Subcutaneous abdominal adipose tissue (tissue), 5 donors: ENCODE measurements at regions not wholly inside any gene's neighbourhood (a gene's known extent, or its start where the extent isn't known, plus 50 kb on each side); places are given as distances from the start of the nearest gene placed in this dataset.

ENCODE experiments used
- H3K27ac ChIP-seq: one replicate; pipeline ENCODE4 v1.7.0; 2013; ENCODE audit warnings: low read depth, mild to moderate bottlenecking, inconsistent platforms, low read length, moderate library complexity
- H3K27me3 ChIP-seq, 5 donors: one replicate each; pipeline ENCODE4 v1.7.0; 2013; ENCODE audit warnings: low read length in 5 of 5, inconsistent platforms in 1 of 5; ENCODE audit not compliant: control insufficient read depth in 5 of 5, insufficient read depth in 4 of 5
- H3K36me3 ChIP-seq, 5 donors: one replicate each; pipeline ENCODE4 v1.7.0; 2013; ENCODE audit warnings: low read length in 5 of 5; ENCODE audit not compliant: control insufficient read depth in 5 of 5, insufficient read depth in 5 of 5
- H3K4me1 ChIP-seq, 5 donors: one replicate each; pipeline ENCODE4 v1.7.0; 2013; ENCODE audit warnings: low read length in 5 of 5, mild to moderate bottlenecking in 3 of 5, moderate library complexity in 1 of 5; ENCODE audit not compliant: control insufficient read depth in 5 of 5, insufficient read depth in 5 of 5
- H3K4me3 ChIP-seq, 5 donors: one replicate each; pipeline ENCODE4 v1.7.0; 2013; ENCODE audit warnings: low read length in 5 of 5, low read depth in 1 of 5
- H3K9ac ChIP-seq, 5 donors: one replicate each; pipeline ENCODE4 v1.7.0; 2013; ENCODE audit warnings: low read length in 5 of 5, mild to moderate bottlenecking in 4 of 5, moderate library complexity in 3 of 5
- H3K9me3 ChIP-seq, 5 donors: one replicate each; pipeline ENCODE4 v1.7.0; 2013; ENCODE audit warnings: low read length in 5 of 5; ENCODE audit not compliant: control insufficient read depth in 5 of 5
- donor health status: healthy.
- donor health status: healthy.
- donor health status: healthy.
- donor health status: healthy.
- donor health status: healthy.

DNA sequence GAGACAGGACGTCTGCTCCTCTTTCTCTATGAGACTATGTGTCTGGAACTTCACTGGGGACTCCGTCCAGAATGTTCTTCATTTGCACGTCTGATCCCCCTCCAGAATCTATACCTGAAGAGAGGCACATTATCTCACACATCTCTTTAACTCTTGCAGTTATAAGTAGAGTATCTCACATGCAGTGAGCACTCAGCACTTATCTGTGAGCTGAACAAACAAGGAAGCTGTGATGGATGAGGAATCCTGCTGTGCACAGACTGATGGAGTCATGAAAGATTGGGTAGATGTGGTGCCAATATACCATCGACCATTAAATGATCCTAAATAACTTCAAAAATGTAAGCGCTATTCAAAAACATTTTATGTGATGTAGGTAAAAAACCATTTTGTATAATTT lies 888.3 kb upstream of the CELF4 start:
- H3K27me3 ChIP-seq, result no peaks in the 10 kb centered on the region
- H3K4me1 ChIP-seq, result no peaks in the 10 kb centered on the region
- H3K4me3 ChIP-seq, result no peak overlapping the region
- H3K9me3 ChIP-seq, result no peaks in the 10 kb centered on the region
- H3K27ac ChIP-seq, result no peak overlapping the region
- H3K36me3 ChIP-seq, result no peaks in the 10 kb centered on the region
- H3K9ac ChIP-seq, result no peak overlapping the region

DNA sequence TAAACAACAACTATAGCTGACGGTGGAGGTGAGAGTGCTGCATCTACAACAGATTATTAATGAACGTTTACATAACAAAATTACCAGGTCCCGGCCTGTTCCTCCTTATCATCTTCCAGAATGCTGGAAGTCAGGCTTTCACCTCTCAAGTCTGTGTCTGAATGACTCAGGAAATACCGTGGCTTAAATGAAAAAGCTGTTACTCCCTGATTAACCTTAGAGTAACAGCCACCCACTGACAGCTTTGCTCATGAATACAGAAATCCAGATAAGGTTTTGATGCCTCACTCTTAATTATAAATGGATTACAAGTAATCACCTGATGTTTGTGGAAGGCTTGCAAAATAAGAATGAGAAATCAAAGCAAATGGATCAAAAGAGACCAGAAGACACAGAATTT lies 885.3 kb upstream of the CELF4 start:
- Histone ChIP-seq H3K27ac (no peak overlapping the region), H3K27me3 (no peaks in the 10 kb centered on the region), H3K36me3 (no peaks in the 10 kb centered on the region), H3K9ac (no peak overlapping the region), H3K4me3 (no peak overlapping the region), H3K4me1 (no peaks in the 10 kb centered on the region), H3K9me3 (no peaks in the 10 kb centered on the region)

DNA sequence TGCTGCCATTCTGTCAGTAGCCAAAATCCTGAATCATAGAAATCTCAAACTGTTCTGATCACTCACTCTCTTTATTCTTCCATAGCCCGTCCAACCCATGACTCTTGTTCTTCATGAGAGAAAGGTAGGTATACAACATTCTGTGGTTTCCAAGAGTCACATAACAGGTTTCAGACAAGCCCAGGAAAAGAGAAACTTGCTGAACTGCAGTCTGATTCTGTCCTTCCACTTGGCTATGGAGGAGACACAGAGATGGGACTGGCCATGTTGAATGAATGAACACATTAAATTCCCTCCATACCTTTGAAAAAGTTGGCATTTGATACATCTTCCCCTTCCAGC lies 880.2 kb upstream of the CELF4 start:
- Histone ChIP-seq H3K4me3 (no peak overlapping the region), H3K9me3 (peaks cover 0 to 4% (median 0%) of the 10 kb centered on the region in 5 donors), H3K27me3 (no peaks in the 10 kb centered on the region), H3K36me3 (no peaks in the 10 kb centered on the region), H3K27ac (no peak overlapping the region), H3K4me1 (no peaks in the 10 kb centered on the region), H3K9ac (no peak overlapping the region)

DNA sequence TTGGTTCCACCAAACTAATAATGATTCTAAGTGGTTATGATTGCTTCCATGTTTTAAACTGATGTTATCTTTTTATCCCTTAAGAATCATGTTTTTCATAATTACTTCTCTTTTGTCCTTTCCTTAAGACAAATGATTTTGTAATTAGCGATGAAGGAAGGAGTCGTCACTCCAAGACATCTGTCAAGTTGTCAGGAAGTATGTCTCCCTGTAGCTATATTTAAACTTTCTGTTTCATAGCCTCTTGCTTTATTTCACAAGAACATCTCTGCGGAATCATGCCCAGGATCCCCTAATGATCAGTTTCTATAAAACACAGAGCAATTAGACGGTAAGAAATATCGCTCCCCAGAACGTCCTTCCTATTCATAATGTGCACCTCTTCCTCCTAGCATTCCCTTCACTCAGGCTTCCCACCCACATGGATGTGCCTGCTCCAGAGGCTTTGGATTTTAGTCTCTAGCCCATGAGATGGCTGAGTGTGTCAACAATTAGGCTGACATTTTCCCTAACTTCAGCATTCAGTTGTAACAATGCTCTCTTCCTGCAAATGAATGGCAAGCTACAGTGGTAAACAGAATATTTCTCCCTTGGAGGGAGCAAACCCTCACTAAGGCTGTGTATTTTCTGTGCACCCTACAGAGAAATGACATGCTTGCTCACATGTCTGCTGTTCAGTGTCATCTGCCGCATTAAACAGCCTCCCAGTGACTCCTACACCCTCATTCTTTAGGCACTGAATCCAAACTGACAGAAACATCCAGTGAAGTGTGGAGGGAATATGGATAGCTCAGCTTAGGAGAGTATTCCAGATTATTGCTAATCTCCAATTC lies 879.6 kb upstream of the CELF4 start:
- no peaks in the 10 kb centered on the region for H3K4me1 ChIP-seq
- no peak overlapping the region for H3K4me3 ChIP-seq
- no peaks in the 10 kb centered on the region for H3K36me3 ChIP-seq
- peaks cover 0 to 4% (median 0%) of the 10 kb centered on the region in 5 donors for H3K9me3 ChIP-seq
- no peak overlapping the region for H3K27ac ChIP-seq
- H3K27me3 ChIP-seq, result no peaks in the 10 kb centered on the region
- H3K9ac ChIP-seq, result no peak overlapping the region

DNA sequence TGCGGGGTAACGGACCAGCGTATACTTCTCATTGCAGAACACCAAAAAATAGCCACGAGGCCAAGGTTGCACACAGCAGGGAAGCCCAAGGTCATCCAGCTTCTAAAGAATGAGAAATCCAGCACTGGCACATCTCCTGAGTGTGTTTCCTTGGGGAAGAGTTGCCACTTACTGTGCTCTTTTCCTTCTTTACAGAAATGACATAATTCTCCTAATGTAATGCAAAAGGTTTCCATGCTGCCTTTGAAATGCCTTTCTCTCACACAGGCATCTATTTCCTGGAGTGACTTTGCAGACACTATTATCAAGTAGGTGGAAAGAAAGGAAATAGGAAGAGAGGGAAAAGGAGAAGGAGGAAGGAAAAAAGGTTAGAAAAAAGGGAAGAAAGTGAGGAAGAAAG lies 862.1 kb upstream of the CELF4 start:
- H3K36me3 ChIP-seq, result no peaks in the 10 kb centered on the region
- no peak overlapping the region for H3K27ac ChIP-seq
- no peaks in the 10 kb centered on the region for H3K9me3 ChIP-seq
- no peak overlapping the region for H3K4me3 ChIP-seq
- no peaks in the 10 kb centered on the region for H3K27me3 ChIP-seq
- H3K4me1 ChIP-seq, result no peaks in the 10 kb centered on the region
- no peak overlapping the region for H3K9ac ChIP-seq

DNA sequence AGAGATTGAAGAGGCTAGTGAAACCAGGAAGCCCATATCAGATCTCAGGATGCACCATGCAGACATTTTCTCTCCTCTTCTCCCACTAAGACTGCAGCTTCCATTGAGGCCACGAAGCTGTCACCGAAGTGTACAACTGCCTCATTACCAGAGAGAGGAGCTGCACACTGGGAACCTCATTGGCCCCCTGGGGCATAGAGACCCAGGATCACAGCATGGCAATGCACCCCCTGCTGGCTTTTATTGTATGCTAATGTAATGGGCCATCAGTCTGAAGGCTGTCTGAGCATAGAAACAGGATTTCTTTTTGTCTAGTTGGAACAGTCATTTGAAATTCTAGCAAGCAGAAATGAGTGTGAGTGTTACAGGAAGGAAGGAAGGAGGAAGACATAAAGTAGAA lies 861.6 kb upstream of the CELF4 start:
- H3K36me3 ChIP-seq, result no peaks in the 10 kb centered on the region
- no peak overlapping the region for H3K27ac ChIP-seq
- no peaks in the 10 kb centered on the region for H3K9me3 ChIP-seq
- no peaks in the 10 kb centered on the region for H3K27me3 ChIP-seq
- no peak overlapping the region for H3K4me3 ChIP-seq
- H3K4me1 ChIP-seq, result no peaks in the 10 kb centered on the region
- no peak overlapping the region for H3K9ac ChIP-seq

DNA sequence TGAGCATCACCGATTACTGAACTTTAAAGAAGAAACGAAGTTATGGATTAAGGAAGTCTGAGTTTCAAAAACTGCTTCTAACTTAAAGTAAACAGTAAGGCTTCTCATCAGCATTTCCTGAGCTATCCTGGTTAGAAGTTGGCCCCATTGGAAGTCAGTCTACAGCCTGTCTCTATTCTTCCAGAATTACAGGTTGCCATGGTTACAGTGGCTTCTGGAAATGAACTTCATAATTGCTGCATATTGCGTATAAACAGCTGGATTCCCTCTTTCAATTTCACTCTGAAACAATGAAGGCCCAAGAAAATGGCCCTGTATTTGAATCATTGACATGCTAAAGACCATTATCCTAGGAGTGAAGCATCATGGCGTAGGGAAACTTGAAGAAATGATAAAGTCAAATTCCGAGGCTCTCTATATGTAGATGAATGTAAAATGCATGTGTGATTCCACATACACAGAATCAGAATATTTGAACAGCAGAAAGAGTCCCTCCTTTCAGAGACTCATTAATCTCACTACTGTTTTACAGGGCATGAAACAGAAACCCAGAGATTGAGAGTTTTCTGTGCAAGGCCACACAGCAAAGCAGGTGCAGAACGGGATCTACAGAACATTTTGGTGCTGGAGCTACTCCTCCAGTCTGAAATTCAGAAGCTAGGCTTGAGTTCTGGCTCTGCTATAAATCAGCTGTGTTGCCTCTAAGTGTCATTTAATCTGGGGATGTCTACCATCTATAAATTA lies 856.4 kb upstream of the CELF4 start:
- Histone ChIP-seq H3K4me3 (no peak overlapping the region), H3K27me3 (no peaks in the 10 kb centered on the region), H3K27ac (no peak overlapping the region), H3K4me1 (no peaks in the 10 kb centered on the region), H3K9ac (no peak overlapping the region), H3K9me3 (no peaks in the 10 kb centered on the region), H3K36me3 (no peaks in the 10 kb centered on the region)

DNA sequence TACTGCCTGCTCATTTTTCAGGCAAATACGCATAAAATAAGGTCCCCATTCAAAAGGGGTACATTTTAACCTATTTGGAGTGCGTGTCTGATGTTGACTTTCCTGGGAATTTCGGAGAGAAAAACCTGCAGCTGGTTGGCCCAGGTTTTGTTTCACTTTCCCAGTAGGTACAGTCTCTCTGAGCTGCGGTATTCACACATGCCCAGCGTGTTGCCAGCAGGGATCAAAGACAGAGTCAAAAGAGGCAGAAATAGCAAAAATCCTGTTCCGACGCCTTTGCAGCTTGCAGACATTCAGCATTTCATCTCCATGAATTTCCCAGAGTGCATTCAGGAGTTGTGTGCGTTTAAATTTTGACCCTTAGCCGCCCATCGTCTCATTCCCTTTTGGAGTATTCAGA lies 855.4 kb upstream of the CELF4 start:
- Histone ChIP-seq H3K36me3 (no peaks in the 10 kb centered on the region), H3K4me3 (no peak overlapping the region), H3K27me3 (no peaks in the 10 kb centered on the region), H3K9me3 (no peaks in the 10 kb centered on the region), H3K9ac (no peak overlapping the region), H3K27ac (no peak overlapping the region), H3K4me1 (no peaks in the 10 kb centered on the region)

DNA sequence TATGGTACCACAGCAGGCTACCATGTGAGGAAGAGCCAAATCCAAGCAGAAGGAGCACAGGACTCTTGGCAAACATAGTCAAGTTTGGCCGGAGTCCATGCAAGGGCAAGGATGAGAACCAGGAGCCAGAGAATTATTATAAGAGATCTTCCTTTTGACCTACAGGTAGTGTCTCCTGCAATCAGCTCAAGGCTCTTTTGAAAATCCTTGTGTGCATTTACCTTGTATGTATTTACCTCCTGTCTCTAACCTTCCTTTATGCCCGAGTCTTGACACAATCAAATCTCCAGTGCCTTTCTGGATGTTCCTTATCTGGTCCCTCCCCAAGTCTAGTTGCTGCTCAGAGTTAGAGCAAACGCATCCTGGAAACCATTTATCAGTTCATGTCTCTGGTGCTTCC lies 855.0 kb upstream of the CELF4 start:
- Histone ChIP-seq H3K4me1 (no peaks in the 10 kb centered on the region), H3K27ac (no peak overlapping the region), H3K4me3 (no peak overlapping the region), H3K9me3 (no peaks in the 10 kb centered on the region), H3K27me3 (no peaks in the 10 kb centered on the region), H3K36me3 (no peaks in the 10 kb centered on the region), H3K9ac (no peak overlapping the region)

DNA sequence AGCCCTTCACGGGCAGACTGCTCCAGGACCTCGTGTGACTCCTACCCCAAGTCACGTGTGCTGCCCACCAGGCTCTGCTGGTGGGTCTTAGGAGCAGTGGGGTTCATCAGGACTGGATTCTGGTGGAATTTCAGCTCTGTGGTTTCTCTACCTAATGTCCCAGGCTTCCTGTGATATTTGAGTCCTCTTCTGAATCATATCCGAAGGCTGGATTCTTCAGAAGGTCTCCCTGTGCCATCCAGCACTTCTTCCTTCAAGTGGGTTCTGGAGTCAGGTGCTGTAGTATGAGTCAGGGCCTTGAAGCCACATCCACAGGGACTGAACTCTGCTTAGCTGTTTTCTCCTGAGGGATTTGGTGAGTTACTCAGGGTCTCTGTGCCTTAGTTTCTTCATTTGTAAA lies 850.2 kb upstream of the CELF4 start:
- no peaks in the 10 kb centered on the region for H3K27me3 ChIP-seq
- no peak overlapping the region for H3K4me3 ChIP-seq
- H3K4me1 ChIP-seq, result no peaks in the 10 kb centered on the region
- no peaks in the 10 kb centered on the region for H3K9me3 ChIP-seq
- no peak overlapping the region for H3K9ac ChIP-seq
- no peaks in the 10 kb centered on the region for H3K36me3 ChIP-seq
- H3K27ac ChIP-seq, result no peak overlapping the region
